ENCODE measurements at regions not wholly inside any gene's neighbourhood (a gene's known extent, or its start where the extent isn't known, plus 50 kb on each side); places are given as distances from the start of the nearest gene placed in this dataset.

- TF ChIP-seq, protein P1, sequence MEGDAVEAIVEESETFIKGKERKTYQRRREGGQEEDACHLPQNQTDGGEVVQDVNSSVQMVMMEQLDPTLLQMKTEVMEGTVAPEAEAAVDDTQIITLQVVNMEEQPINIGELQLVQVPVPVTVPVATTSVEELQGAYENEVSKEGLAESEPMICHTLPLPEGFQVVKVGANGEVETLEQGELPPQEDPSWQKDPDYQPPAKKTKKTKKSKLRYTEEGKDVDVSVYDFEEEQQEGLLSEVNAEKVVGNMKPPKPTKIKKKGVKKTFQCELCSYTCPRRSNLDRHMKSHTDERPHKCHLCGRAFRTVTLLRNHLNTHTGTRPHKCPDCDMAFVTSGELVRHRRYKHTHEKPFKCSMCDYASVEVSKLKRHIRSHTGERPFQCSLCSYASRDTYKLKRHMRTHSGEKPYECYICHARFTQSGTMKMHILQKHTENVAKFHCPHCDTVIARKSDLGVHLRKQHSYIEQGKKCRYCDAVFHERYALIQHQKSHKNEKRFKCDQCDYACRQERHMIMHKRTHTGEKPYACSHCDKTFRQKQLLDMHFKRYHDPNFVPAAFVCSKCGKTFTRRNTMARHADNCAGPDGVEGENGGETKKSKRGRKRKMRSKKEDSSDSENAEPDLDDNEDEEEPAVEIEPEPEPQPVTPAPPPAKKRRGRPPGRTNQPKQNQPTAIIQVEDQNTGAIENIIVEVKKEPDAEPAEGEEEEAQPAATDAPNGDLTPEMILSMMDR (conservative IDR thresholded peaks at IDR 0.05 in 1 of 2, IDR thresholded peaks at IDR 0.05 in 1 of 2; ENCODE audit: low read depth in 1 of 2, low read length in 2 of 2), result no peak
- no peak for TF ChIP-seq EZH2 (IDR thresholded peaks at IDR 0.05; ENCODE audit: low read length, missing control alignments)
Observed at GRCh38 chr9:2970864-2971263, 127.0 kb upstream of the PUM3 start.
